ENCODE measurements at regions not wholly inside any gene's neighbourhood (a gene's known extent, or its start where the extent isn't known, plus 50 kb on each side); places are given as distances from the start of the nearest gene placed in this dataset.

DNA sequence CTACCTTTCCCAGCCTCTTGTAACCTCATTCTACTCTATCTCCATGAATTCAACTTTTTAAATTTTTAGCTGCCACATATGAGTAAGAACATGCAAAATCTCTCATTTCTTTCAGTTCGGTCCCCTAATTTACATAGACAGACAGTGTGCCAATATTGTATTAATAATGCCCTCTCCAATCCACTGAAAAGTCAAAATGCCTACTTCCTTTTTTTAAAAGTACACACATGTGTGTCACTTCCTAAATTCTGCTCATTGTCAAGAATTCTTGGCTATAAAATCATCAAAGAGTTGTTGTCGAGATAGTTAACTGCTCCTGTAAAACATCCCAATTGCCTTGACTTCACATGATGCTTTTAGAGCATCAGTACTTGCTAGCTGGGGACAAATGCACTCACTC is 84.2 kb upstream of the IL12A start:
- ATAC-seq (ENCODE audit: poor library complexity) (no peak), DNase-seq (no peak)
- intact Hi-C loops (cut with DNase I), result no loop called here

DNA sequence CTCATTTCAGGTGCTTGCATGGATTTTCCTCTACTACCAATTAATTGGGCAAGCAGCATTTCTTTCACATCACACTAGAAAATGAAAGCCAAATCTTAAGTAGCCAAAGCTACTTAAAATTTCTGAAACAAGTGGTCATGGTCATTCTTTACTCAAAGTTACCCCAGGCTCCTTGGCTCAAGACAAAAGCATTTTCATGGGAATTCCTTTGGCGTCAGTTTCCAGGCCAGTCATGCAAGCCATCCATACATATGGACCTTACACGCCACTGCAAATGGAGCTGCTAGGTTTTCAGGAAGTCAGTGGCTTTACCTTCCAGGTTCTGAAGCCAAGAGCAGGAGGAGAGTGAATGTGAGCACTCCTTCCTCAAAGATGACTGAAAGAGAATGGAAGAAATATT is 83.7 kb upstream of the IL12A start:
- intact Hi-C loops (cut with DNase I), result no loop called here
- ATAC-seq (ENCODE audit: poor library complexity), result no peak
- no peak for DNase-seq

DNA sequence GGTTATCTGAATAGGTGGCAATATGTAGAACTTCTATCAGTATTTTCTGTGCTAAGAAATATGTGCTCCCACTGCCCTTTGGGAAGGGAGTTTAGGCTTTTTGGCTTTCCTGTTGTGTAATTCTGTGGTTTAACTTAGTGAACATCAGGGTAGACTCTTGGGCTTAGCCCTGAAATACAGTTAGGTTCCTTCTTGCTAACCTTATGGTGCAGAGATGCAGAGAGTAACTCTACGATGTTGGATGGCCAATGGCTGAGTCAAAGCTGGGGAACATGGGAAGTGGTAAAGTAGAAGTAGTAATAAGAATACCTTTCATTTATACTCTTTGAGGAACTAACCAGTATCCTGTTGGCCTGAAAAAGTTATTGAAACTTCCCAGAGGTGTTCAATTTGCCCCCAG is 80.8 kb upstream of the IL12A start:
- intact Hi-C loops (cut with DNase I), result no loop called here
- ATAC-seq (ENCODE audit: poor library complexity) (no peak), DNase-seq (no peak)

DNA sequence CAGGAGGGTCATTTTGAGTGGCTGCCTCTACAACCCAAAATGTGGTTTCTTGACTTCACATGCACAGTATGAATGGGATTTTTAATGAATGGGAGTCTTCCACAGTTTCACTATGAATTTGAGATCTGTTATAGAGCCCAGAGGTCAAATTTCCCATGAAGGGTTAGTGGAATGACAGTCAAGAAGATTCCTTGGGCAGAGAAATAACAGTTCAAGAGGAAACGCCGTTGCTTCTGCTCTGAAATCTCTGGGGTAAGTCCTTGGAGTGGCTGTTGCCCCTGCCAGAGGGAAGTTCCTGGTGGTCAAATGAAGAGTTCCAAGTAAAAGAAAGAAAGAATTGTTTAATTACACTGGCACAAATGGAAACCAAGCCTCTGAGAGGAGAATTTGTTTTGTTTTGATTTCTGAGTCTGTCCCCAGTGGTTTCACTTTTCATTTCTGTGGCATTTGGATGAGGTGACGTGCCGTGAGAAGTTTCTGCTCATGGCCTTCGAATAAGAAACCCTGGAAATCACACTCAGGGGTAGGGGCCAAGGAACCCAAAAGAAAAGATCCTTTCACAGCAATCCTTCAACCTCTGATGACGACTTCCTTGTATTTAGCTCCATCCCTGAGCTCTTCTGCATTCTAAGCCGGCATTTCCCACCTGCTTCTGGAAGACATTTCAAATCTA is 77.5 kb upstream of the IL12A start:
- ATAC-seq (ENCODE audit: poor library complexity) (peak; percentile 45), DNase-seq (no peak)
- intact Hi-C loops (cut with DNase I), result no loop called here

DNA sequence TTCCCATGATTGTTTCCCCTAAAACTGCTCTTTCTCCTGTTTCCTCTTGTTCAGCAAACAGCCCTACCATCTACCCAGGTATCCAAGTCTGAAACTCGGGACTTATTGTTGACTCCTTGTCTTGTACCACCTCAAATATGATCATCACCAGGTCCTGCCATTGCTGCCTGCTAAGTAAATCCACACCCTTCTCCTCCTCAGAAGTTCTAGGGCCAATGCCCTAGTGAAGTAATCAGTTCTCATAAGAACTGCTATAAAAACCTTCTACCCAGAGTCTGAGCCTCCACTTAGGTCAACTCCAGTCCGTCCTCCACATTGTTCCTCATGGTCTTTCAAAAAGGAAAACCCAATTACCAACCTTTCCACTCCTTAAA is 77.0 kb upstream of the IL12A start:
- intact Hi-C loops (cut with DNase I), result no loop called here

DNA sequence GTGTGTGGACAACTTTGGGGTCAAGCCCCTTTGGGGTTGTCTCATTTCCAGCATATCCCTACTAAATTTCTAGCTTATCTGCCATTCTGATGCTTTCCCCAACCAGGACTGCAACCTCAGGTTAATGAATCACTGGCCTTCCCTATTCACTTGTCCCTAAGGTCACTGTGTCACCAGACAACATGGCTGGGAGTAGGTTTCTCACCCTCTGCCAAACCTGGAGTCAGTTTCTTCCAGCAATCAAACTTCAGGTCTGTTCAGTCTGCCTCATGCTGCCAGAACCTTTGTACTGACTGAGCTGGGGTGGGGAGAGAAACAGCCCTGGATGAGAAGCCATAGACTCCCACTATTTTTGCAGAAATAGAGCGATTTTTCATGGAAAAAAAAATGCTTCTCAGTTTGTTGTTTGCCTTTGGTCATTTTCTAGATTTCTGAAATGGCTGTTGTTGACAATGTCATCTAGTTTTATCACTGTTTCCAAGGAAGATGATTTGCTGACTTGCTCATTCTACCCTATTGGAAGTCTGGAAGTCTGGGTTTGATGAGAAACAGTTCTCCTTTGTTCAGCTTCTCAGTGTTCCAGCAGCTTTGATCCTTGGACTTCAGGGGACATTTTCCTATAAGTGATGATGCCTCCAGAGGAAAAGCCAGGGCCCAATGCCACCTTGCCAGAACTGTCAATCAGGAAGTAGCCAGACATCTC is 74.8 kb upstream of the IL12A start:
- intact Hi-C loops (cut with DNase I), result no loop called here
- DNase-seq (no peak), ATAC-seq (ENCODE audit: poor library complexity) (no peak)

More for the DNA sequence above, 77.0 kb upstream of the IL12A start:
- DNase-seq (no peak), ATAC-seq (ENCODE audit: poor library complexity) (no peak)

DNA sequence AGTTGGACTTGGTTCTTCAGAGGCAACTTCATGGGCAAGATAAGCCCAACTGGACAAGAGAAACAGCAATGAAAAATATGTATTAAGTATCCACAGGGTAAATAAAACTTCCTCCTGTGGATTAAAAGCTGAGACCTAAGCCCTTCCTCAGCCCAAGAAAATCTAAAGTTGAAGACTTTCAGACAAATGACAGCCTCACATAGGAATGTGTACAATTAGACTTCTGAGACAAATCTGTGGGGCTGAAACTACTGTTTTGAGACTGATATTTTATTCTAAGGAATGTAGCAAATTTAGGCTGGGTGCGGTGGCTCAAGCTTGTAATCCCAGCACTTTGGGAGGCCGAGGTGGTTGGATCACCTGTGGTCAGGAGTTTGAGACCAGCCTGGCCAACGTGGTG is 74.2 kb upstream of the IL12A start:
- DNase-seq (no peak), ATAC-seq (ENCODE audit: poor library complexity) (no peak)
- intact Hi-C loops (cut with DNase I), result no loop called here

DNA sequence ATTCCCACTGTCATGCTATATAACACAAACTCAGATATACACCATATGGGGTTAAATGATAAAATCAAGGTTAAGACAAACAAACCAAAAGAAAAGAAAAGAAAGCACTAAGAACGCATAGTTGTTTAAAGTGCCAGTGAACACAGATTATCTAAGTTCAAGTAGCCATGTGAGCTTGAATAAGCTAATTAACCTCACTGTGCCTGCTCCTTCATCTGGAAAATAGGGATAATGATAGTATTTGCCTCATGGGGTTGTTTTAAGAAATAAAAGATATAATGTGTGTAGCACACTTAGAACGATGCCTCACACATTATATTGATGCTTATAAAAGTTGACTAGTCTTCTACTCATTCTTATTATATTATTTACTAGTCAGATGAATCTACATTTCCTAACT is 72.6 kb upstream of the IL12A start:
- DNase-seq (no peak), ATAC-seq (ENCODE audit: poor library complexity) (no peak)
- intact Hi-C loops (cut with DNase I), result no loop called here

DNA sequence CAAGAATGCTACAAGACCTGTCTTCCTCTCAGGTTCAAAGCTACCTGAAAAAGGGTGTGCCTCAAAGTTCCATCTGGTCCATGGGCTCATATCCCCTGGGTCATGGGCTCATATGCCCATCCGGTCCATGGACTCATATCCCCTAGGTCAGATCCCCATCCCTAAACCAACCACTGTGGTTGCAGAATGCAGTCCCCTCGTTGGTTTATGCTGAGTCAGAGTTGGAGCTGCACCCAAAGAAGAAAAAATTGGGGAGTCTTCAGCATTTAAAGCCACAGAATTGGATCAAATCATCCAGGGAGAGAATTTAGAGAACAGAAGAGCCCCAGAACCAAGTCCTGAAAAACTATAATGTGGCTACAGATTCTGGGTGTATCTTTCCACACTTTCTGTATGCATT is 71.5 kb upstream of the IL12A start:
- intact Hi-C loops (cut with DNase I), result no loop called here
- DNase-seq (no peak), ATAC-seq (ENCODE audit: poor library complexity) (no peak)

DNA sequence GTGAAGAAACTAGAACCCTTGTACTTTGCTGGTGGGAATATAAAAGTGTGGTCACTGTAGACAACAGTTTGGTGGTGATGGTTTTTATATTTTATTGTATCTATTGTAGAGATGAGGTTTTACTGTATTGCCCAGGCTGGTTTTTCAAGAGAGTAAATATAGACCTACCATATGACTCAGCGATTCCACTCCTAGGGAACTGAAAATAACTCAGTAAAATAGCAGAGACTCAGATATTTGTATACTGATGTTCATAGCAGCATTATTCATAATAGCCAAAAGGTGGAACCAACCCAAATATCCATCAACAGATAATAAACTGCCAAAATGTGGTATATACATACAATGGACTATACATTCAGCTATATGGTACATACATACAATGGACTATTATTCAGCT is 68.8 kb upstream of the IL12A start:
- ATAC-seq (ENCODE audit: poor library complexity), result peak; percentile 60
- intact Hi-C loops (cut with DNase I), result no loop called here
- no peak for DNase-seq

DNA sequence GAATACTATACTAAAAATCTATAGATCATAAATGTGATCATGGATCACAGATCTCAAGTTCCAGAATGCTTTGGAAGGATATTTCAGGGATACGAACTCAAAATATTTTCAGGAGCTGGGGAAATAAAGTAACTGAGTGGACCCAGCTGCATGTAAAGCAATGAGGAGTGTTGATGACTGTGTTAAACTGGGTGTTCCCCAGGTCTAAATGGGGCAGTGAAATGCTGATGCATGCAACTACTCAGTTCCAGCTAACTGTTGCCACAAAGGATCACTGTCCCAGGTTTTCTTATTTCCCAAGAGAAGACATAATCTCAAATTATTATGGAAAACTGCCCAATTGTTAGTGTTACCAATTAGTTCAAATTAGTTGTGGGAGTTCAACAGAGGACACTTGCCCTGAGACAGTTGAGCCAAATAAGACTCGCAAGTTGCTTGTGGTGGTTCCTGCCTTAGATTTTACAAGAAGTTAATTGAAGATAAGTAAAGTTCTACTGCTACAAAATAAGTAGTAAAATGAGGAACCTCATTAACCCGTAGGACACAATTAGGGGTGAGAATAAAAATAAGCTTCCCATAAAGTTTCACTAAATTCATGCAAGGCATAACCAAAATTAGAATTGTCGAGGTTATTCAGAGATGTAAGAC is 66.3 kb upstream of the IL12A start:
- ATAC-seq (ENCODE audit: poor library complexity) (no peak), DNase-seq (no peak)
- intact Hi-C loops (cut with DNase I), result no loop called here

DNA sequence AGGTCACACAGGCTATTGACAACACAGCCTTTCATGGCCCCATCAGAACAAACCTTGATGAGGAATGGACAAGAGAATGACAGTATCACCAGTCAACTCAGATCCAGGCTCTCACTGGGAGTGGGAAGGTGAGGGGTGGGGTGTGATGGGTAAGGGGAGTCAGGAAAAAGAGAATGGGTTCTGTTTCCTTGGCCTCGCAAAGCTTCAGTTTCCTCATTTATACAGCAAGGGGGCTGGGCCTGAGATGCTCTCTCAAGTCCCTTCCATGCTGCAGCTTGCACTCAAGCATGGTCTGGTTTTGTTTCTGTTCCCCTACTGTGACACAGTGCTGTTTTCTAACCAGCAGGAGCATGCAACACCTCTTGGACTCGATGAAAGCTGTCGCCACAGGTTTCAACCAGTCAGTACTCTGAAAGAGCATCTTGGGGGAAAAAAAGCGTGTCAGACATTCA is 65.7 kb upstream of the IL12A start:
- no peak for ATAC-seq (ENCODE audit: poor library complexity)
- intact Hi-C loops (cut with DNase I), result no loop called here

DNA sequence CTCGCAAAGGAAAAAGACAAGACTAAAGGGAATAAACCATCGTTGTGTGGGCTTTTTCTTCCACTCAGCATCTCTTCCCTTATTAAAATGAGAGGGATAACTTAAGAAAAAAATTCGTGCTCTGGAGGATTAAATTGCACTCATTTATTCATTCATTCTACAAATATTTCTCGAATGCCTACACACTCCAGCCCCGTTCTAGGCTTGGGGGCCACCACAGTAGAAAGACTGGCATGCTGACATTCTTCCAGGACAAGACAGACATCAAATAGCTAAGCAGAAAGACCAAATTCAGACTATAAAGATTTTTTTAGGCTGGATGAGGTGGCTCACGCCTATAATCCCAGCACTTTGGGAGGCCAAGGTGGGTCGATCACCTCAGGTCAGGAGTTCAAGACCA is 65.3 kb upstream of the IL12A start:
- intact Hi-C loops (cut with DNase I), result no loop called here

More for the DNA sequence above, 65.7 kb upstream of the IL12A start:
- DNase-seq, result no peak

DNA sequence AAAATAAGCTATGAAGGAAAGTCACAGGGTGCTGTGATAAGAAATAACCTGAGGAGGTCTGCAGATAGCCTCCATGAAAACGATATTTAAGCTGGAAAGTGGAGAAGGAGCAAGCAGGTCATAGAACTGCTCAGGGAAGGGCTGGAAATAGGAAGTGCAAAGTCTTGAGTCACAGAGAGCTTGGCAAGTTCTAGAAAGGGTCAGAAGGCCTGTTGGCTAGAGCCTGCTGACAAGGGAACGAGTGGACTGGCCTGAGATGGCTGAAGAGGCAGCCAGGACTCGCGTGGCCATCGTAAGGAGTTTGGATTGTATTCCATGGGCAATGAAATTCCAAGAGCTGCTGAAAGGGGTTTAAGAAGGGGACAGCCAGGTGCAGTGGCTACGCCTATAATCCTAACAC is 64.7 kb upstream of the IL12A start:
- DNase-seq (no peak), ATAC-seq (ENCODE audit: poor library complexity) (no peak)
- intact Hi-C loops (cut with DNase I), result no loop called here

More for the DNA sequence above, 65.3 kb upstream of the IL12A start:
- no peak for ATAC-seq (ENCODE audit: poor library complexity)
- no peak for DNase-seq

DNA sequence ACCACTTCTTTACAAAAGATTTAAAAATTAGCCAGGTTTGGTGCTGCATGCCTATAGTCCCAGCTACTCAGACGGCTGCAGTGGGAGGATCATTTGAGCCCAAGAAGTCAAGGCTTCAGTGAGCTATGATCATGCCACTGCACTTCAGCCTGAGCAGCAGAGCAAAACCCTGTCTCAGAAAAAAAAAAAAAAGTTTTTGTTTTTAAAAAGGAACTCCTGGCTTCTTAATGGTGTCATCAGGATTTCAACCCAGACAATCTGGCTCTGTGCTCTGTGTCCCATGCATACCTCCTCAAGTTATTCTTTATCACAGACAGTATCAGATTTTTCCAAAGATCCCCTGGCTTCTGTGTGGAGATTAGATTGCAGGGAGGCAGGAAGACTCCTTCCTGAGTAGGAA is 64.2 kb upstream of the IL12A start:
- intact Hi-C loops (cut with DNase I), result no loop called here
- DNase-seq, result no peak
- ATAC-seq (ENCODE audit: poor library complexity), result no peak

DNA sequence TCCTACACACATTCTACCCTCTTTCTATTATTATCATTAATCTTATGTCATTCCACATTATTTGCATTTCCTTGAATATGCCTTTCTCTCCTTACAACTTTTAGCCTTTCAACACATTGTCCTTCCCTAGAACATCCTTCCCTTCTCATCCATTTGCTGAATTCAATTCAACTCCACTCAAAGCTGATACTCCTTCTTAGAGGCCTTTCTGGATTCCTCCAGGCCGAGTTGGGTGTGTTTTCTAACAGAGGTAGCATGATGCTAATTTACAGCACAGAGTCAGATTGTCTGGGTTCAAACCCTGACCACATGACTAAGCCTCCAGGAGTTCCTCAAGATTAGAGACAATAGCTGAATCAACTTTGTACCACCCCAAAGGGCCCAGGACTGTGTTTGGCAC is 63.4 kb upstream of the IL12A start:
- intact Hi-C loops (cut with DNase I), result no loop called here
- DNase-seq, result no peak

DNA sequence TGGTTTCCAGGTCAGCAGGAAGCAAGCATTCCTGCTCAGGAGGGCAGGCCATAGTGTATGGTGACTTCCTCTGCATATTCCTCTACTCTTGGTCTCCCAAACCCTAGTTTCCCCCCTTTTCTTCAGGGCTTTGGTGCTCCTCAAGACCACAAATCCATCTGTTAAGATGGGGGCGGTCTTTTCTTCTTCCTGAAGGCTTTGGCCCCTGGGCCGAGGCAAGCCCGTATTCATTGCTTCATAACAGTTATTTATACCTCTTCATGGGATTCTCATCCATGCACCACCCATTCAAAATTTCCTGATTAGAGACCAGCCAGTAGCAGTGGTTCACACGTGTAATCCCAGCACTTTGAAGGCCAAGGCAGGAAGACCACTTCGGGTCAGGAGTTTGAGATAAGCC is 62.1 kb upstream of the IL12A start:
- ATAC-seq (ENCODE audit: poor library complexity) (no peak), DNase-seq (no peak)
- intact Hi-C loops (cut with DNase I), result no loop called here

More for the DNA sequence above, 63.4 kb upstream of the IL12A start:
- no peak for ATAC-seq (ENCODE audit: poor library complexity)

DNA sequence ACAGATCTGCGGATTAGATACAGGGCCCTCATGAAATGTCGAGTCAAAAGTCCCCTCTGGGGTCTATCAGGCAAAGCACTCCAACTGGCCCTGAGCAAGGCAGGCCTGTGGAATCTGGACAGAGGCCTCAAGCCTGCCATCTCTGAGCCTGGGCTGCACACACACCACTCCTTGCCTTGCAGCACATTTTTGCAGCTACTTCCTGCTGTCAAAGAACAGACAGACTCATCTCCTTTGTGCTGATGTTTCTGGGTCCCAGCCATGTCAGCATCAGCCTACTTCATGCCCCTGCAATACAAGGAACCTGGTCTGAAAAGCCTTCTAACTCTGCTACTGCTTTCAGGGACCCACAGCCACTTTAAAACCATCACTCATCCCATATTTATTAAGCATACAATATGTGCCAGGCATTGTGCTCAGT is 60.6 kb upstream of the IL12A start:
- ATAC-seq (ENCODE audit: poor library complexity) (no peak), DNase-seq (no peak)
- intact Hi-C loops (cut with DNase I), result no loop called here

DNA sequence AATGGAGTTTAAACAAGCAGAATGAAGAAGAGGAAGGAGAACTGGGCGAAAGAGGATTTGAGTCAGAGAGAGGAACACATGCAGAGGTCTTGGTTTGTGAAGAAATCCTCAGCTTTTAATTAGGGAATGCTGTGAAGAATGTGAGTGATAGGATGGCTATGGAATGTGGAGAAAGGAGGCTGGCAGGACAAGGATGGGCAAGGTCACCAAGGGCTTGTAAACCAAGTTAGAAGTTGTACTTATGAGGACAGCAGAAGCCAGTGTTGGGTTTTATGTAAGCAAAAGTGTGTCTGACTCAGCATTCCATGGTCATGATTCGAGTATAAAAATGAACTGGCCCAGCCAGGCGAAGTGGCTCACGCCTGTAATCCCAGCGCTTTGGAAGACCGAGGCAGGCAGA is 60.0 kb upstream of the IL12A start:
- peak; percentile 32 for ATAC-seq (ENCODE audit: poor library complexity)
- intact Hi-C loops (cut with DNase I), result no loop called here
- no peak for DNase-seq
